Fibroblast of lung (primary cell): ENCODE measurements at regions not wholly inside any gene's neighbourhood (a gene's known extent, or its start where the extent isn't known, plus 50 kb on each side); places are given as distances from the start of the nearest gene placed in this dataset.
A peak's percentile ranks its signal among the peaks of the same experiment; 100 is the strongest.

ENCODE experiments used
- DNase-seq, 2 donors: peaks; one replicate each; pipeline versions ENCODE4 v3.0.0 to v3.0.0-alpha.2; 2010; ENCODE audit warnings: low read depth in 2 of 2
- H2AFZ ChIP-seq: 2 replicates; pipeline ENCODE4 v1.5.1; 2012; ENCODE audit warnings: low read length, control low read depth, inconsistent platforms
- H3K27ac ChIP-seq: 2 replicates; pipeline ENCODE4 v1.5.1; 2011; ENCODE audit warnings: low read length, control low read depth; ENCODE audit not compliant: insufficient read depth
- H3K27me3 ChIP-seq: 2 replicates; pipeline ENCODE4 v1.5.1; 2011; ENCODE audit warnings: mild to moderate bottlenecking, low read length; ENCODE audit not compliant: control insufficient read depth, insufficient read depth
- H3K36me3 ChIP-seq: 2 replicates; pipeline ENCODE4 v1.5.1; 2011; ENCODE audit warnings: low read length; ENCODE audit not compliant: control insufficient read depth, insufficient read depth
- H3K4me1 ChIP-seq: 2 replicates; pipeline ENCODE4 v1.5.1; 2011; ENCODE audit warnings: low read length; ENCODE audit not compliant: control insufficient read depth, insufficient read depth; ENCODE audit errors: extremely low read depth
- H3K4me2 ChIP-seq: 2 replicates; pipeline ENCODE4 v1.5.1; 2011; ENCODE audit warnings: low read length, control low read depth; ENCODE audit not compliant: insufficient read depth; ENCODE audit errors: extremely low read depth
- H3K4me3 ChIP-seq, 4 experiments: fragments of 200-600 bp in 1 of 4; sonication (generic) in 1 of 4; replicated peaks in 1 of 4; 2 replicates each; pipeline ENCODE4 v1.5.1; 2011 to 2016; ENCODE audit warnings: low read length in 4 of 4, low read depth in 3 of 4, mild to moderate bottlenecking in 3 of 4, control low read depth in 2 of 4, inconsistent platforms in 1 of 4, mixed read lengths in 1 of 4; ENCODE audit not compliant: insufficient read depth in 1 of 4; ENCODE audit errors: control extremely low read depth in 1 of 4
- H3K79me2 ChIP-seq: 2 replicates; pipeline ENCODE4 v1.5.1; 2012; ENCODE audit warnings: mild to moderate bottlenecking, low read length, inconsistent platforms; ENCODE audit not compliant: control insufficient read depth, insufficient read depth
- H3K9ac ChIP-seq: 2 replicates; pipeline ENCODE4 v1.5.1; 2011; ENCODE audit warnings: mild to moderate bottlenecking, low read length, control low read depth; ENCODE audit not compliant: insufficient read depth
- H3K9me3 ChIP-seq: 2 replicates; pipeline ENCODE4 v1.5.1; 2012; ENCODE audit warnings: low read depth, low read length; ENCODE audit not compliant: control insufficient read depth, insufficient read depth
- H4K20me1 ChIP-seq: 2 replicates; pipeline ENCODE4 v1.5.1; 2011; ENCODE audit warnings: low read length; ENCODE audit not compliant: control insufficient read depth, insufficient read depth; ENCODE audit errors: extremely low read depth
- EZH2 ChIP-seq: IDR thresholded peaks from 2 replicates; pipeline ENCODE4 v1.5.1; 2012; ENCODE audit warnings: low read length, control low read depth, mild to moderate bottlenecking; ENCODE audit errors: missing control alignments
- TF ChIP-seq, protein P1 (sequence below), 2 donors: IDR thresholded peaks in 1 of 2; conservative IDR thresholded peaks in 1 of 2; 1 replicate in 1 of 2; 2 replicates in 1 of 2; pipeline ENCODE4 v1.5.1; 2011 to 2012; ENCODE audit warnings: low read length in 2 of 2, control low read depth in 1 of 2, inconsistent platforms in 1 of 2, low read depth in 1 of 2, mild to moderate bottlenecking in 1 of 2

DNA sequence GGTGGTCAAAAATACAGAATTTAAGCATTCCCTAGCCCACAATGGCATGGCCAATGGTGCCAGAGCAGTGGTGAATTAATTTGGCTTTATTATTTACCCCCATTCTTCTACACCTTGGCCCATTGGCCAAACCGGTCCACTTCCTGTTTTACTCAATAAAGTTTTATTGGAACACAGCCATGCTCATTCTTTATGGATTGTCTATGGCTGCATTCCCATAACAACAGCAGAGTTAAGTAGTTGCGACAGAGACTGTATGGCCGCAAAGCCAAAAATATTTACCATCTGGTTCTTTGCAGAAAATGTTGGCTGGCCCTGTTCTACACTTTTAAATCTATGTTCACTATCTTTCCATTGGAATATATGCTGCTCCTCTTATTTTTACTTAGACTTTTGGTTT, 130.3 kb upstream of the CCDC68 start:
- H3K4me2 ChIP-seq = no peak overlapping the region
- H3K27me3 ChIP-seq = peaks cover 4% of the 10 kb centered on the region
- H3K4me1 ChIP-seq = no peaks in the 10 kb centered on the region
- no peaks in the 10 kb centered on the region for H3K79me2 ChIP-seq
- H3K9me3 ChIP-seq = no peaks in the 10 kb centered on the region
- no peaks in the 10 kb centered on the region for H4K20me1 ChIP-seq
- H3K4me3 ChIP-seq = no peak overlapping the region
- no peak overlapping the region for H3K27ac ChIP-seq
- H3K36me3 ChIP-seq = no peaks in the 10 kb centered on the region
- no peak for TF ChIP-seq EZH2
- TF ChIP-seq, protein P1, sequence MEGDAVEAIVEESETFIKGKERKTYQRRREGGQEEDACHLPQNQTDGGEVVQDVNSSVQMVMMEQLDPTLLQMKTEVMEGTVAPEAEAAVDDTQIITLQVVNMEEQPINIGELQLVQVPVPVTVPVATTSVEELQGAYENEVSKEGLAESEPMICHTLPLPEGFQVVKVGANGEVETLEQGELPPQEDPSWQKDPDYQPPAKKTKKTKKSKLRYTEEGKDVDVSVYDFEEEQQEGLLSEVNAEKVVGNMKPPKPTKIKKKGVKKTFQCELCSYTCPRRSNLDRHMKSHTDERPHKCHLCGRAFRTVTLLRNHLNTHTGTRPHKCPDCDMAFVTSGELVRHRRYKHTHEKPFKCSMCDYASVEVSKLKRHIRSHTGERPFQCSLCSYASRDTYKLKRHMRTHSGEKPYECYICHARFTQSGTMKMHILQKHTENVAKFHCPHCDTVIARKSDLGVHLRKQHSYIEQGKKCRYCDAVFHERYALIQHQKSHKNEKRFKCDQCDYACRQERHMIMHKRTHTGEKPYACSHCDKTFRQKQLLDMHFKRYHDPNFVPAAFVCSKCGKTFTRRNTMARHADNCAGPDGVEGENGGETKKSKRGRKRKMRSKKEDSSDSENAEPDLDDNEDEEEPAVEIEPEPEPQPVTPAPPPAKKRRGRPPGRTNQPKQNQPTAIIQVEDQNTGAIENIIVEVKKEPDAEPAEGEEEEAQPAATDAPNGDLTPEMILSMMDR (conservative IDR thresholded peaks at IDR 0.05 in 1 of 2, IDR thresholded peaks at IDR 0.05 in 1 of 2; ENCODE audit: low read depth in 1 of 2, low read length in 2 of 2) = no peak
- no peak overlapping the region for H3K9ac ChIP-seq
- peak; percentile 28 to 54 for DNase-seq
- H2AFZ ChIP-seq = no peak overlapping the region

- no peak overlapping the region for H3K9ac ChIP-seq
- H4K20me1 ChIP-seq = no peaks in the 10 kb centered on the region
- H3K4me1 ChIP-seq = no peaks in the 10 kb centered on the region
- no peaks in the 10 kb centered on the region for H3K79me2 ChIP-seq
- peak in 1 of 2 donors; percentile 64 for DNase-seq
- H3K27ac ChIP-seq = no peak overlapping the region
- H3K9me3 ChIP-seq = no peaks in the 10 kb centered on the region
- peaks cover 4% of the 10 kb centered on the region for H3K27me3 ChIP-seq
- no peak overlapping the region for H3K4me3 ChIP-seq
- no peak overlapping the region for H2AFZ ChIP-seq
- no peak overlapping the region for H3K4me2 ChIP-seq
- no peaks in the 10 kb centered on the region for H3K36me3 ChIP-seq
- no peak for TF ChIP-seq EZH2
- TF ChIP-seq, protein P1 (conservative IDR thresholded peaks at IDR 0.05 in 1 of 2, IDR thresholded peaks at IDR 0.05 in 1 of 2; ENCODE audit: low read depth in 1 of 2, low read length in 2 of 2) = no peak
These were observed 129.3 kb upstream of the CCDC68 start for GRCh38 chr18:55088561-55088960.

- H3K27ac ChIP-seq = no peak overlapping the region
- H3K4me2 ChIP-seq = no peak overlapping the region
These were observed 128.7 kb upstream of the CCDC68 start for GRCh38 chr18:55088000-55088401.

More at GRCh38 chr18:55088000-55088401, 128.7 kb upstream of the CCDC68 start:
- Histone ChIP-seq H3K9me3 (no peaks in the 10 kb centered on the region), H3K9ac (no peak overlapping the region), H2AFZ (no peak overlapping the region), H3K4me1 (no peaks in the 10 kb centered on the region), H3K4me3 (no peak overlapping the region), H3K27me3 (peaks cover 4% of the 10 kb centered on the region), H4K20me1 (no peaks in the 10 kb centered on the region), H3K36me3 (no peaks in the 10 kb centered on the region), H3K79me2 (no peaks in the 10 kb centered on the region)
- no peak for TF ChIP-seq EZH2
- TF ChIP-seq, protein P1 (conservative IDR thresholded peaks at IDR 0.05 in 1 of 2, IDR thresholded peaks at IDR 0.05 in 1 of 2; ENCODE audit: low read depth in 1 of 2, low read length in 2 of 2) = no peak
- peak in 1 of 2 donors; percentile 61 for DNase-seq
